ENCODE measurements at regions not wholly inside any gene's neighbourhood (a gene's known extent, or its start where the extent isn't known, plus 50 kb on each side); places are given as distances from the start of the nearest gene placed in this dataset.

GRCh38 chr6:91560409-91560808 lies 973.5 kb upstream of the MAP3K7 start:
- Histone ChIP-seq H4K20me1 (replicated peaks in 1 of 2; ENCODE audit: control insufficient read depth in 1 of 2, insufficient read depth in 2 of 2, low read length in 2 of 2) (no peaks in the 10 kb centered on the region), H4K8ac (ENCODE audit: extremely low read depth, insufficient read depth, low read length) (no peak overlapping the region), H3K27ac (ENCODE audit: low read depth, low read length) (no peak overlapping the region), H3K79me2 (ENCODE audit: control insufficient read depth in 1 of 2, insufficient read depth in 2 of 2, low read length in 2 of 2) (no peaks in the 10 kb centered on the region), H3K4ac (replicated peaks; ENCODE audit: insufficient read length, low read depth, low read length) (no peak overlapping the region), H2BK20ac (ENCODE audit: low read length) (no peak overlapping the region), H3K9me3 (ENCODE audit: insufficient read depth in 2 of 2, low read depth in 1 of 2, low read length in 1 of 2) (peaks cover 7% of the 10 kb centered on the region in 2 experiments; a peak in 3 of 4 replicates), H2BK12ac (ENCODE audit: low read depth, low read length) (no peak overlapping the region), H2AK5ac (ENCODE audit: low read depth, low read length) (no peak overlapping the region), H3K79me1 (ENCODE audit: low read depth, low read length) (no peaks in the 10 kb centered on the region), H3K23me2 (ENCODE audit: low read depth, low read length) (no peaks in the 10 kb centered on the region), H4K91ac (replicated peaks; ENCODE audit: insufficient read length, low read length) (no peak overlapping the region), H3K18ac (ENCODE audit: extremely low read depth, low read length) (no peak overlapping the region), H2AFZ (ENCODE audit: low read length) (no peak overlapping the region), H3K4me1 (replicated peaks in 1 of 4; ENCODE audit: control insufficient read depth in 3 of 4, insufficient read depth in 4 of 4, low read length in 3 of 4) (no peaks in the 10 kb centered on the region; a peak in 1 of 7 replicates), H2BK5ac (ENCODE audit: low read depth, low read length) (no peak overlapping the region), H3K23ac (ENCODE audit: insufficient read length) (no peak overlapping the region), H2BK15ac (ENCODE audit: low read length) (no peak overlapping the region), H3K9ac (replicated peaks in 1 of 4; ENCODE audit: extremely low read depth in 1 of 4, low read depth in 3 of 4, low read length in 3 of 4) (no peak overlapping the region), H3K14ac (ENCODE audit: insufficient read length) (no peak overlapping the region), H4K5ac (ENCODE audit: insufficient read length, low read depth, low read length) (no peak overlapping the region), H3K56ac (replicated peaks; ENCODE audit: insufficient read length, low read depth, low read length) (no peak overlapping the region), H3K36me3 (ENCODE audit: control insufficient read depth in 2 of 4, insufficient read depth in 4 of 4, low read length in 3 of 4) (no peaks in the 10 kb centered on the region), H3K4me3 (ENCODE audit: extremely low read depth in 1 of 4, insufficient read depth in 2 of 4, low read depth in 3 of 4, low read length in 4 of 4) (no peak overlapping the region), H3K27me3 (replicated peaks in 1 of 4; ENCODE audit: control insufficient read depth in 3 of 4, extremely low read depth in 1 of 4, insufficient read depth in 3 of 4, low read length in 3 of 4) (no peaks in the 10 kb centered on the region), H2BK120ac (replicated peaks; ENCODE audit: low read depth, low read length) (no peak overlapping the region), H3K4me2 (ENCODE audit: insufficient read depth in 1 of 2, low read depth in 2 of 2, low read length in 2 of 2) (no peak overlapping the region)
- POLR2A ChIA-PET (ENCODE audit: partially characterized antibody): no interaction called here
- WGBS, 2 experiments (ENCODE audit: extremely low coverage in 1 of 2, insufficient coverage in 1 of 2, insufficient read length in 1 of 2, insufficient replicate concordance in 2 of 2, low coverage in 1 of 2, low lambda C conversion rate in 2 of 2, missing lambda C conversion rate in 1 of 2): 89% methylated on average over 3 of the region's 3 CpGs; no CpG with 5 or more reads in 1 of the 2 experiments
- no peak for FAIRE-seq
- DNase-seq (ENCODE audit: low read depth in 1 of 2, low spot score in 2 of 2): no peak
- CTCF ChIA-PET (ENCODE audit: partially characterized antibody): no interaction called here
- no peak for TF ChIP-seq NANOG (IDR thresholded peaks at IDR 0.05; ENCODE audit: insufficient read depth, low read depth, low read length, poor library complexity, severe bottlenecking)
- TF ChIP-seq CBX5 (IDR thresholded peaks at IDR 0.05; ENCODE audit: low read depth, low read length): no peak
- no peak for TF ChIP-seq MAFK (IDR thresholded peaks at IDR 0.05; ENCODE audit: low read depth, low read length)
- TF ChIP-seq TCF12 (IDR thresholded peaks at IDR 0.05; ENCODE audit: low read depth, low read length): no peak
- TF ChIP-seq ATF2 (IDR thresholded peaks at IDR 0.05; ENCODE audit: low read length): no peak
- TF ChIP-seq TBP (IDR thresholded peaks at IDR 0.05; ENCODE audit: low read depth, low read length): no peak
- TF ChIP-seq HDAC6 (IDR thresholded peaks at IDR 0.05; ENCODE audit: low read depth, low read length): no peak
- no peak for TF ChIP-seq RFX5 (IDR thresholded peaks at IDR 0.05; ENCODE audit: borderline replicate concordance, low read depth, low read length)
- TF ChIP-seq CTCF (IDR thresholded peaks at IDR 0.05; ENCODE audit: control extremely low read depth in 1 of 3, insufficient read depth in 1 of 3, low read depth in 1 of 3, low read length in 3 of 3): no peak
- no peak for TF ChIP-seq NRF1 (IDR thresholded peaks at IDR 0.05; ENCODE audit: low read depth, low read length)
- TF ChIP-seq RXRA (IDR thresholded peaks at IDR 0.05; ENCODE audit: insufficient read depth, low read depth, low read length): no peak

All from H1 (cell line).